HCT116 (cell line): ENCODE measurements at regions not wholly inside any gene's neighbourhood (a gene's known extent, or its start where the extent isn't known, plus 50 kb on each side); places are given as distances from the start of the nearest gene placed in this dataset.

Source experiments
- ATAC-seq: fragments of 200-7000 bp; cut with Tn5 transposase; 2 replicates; pipeline ENCODE4 v1.9.1; 2020; ENCODE audit warnings: mild to moderate bottlenecking, moderate library complexity
- BruUV-seq: library from RNA; stranded (reverse); fragments of 400-500 nt; replicated peaks from 2 replicates; lab custom pipeline; 2021; lab: Mats Ljungman, UMichigan
- CTCF ChIA-PET: fragments of 300-600 bp; sonication (Branson Sonifier 250); formaldehyde crosslinking; loops from one replicate; lab custom pipeline; 2021; ENCODE audit warnings: antibody characterized with exemption; lab: Charles Lee
- POLR2A ChIA-PET: fragments of 300-600, 350-600 bp; sonication (Branson Sonifier 250); formaldehyde crosslinking; loops from one replicate; lab custom pipeline; 2021; ENCODE audit warnings: antibody characterized with exemption; lab: Charles Lee
- RAD21 ChIA-PET, 2 experiments: fragments of 300-600 bp; sonication (Branson Sonifier 250); formaldehyde crosslinking; loops; one replicate each; lab custom pipeline; 2023; ENCODE audit warnings: low total read pairs in 2 of 2; ENCODE audit not compliant: uncharacterized antibody in 2 of 2, unreplicated experiment in 2 of 2, low non-redundant PET in 1 of 2; lab: Charles Lee
- DNase-seq: peaks from one replicate; pipeline ENCODE4 v3.0.0-alpha.2; 2010; ENCODE audit warnings: low read depth, low spot score
- H2AFZ ChIP-seq: fragments of 200-600 bp; shearing (Covaris generic), sonication (generic); 2 replicates; pipeline ENCODE4 v1.6.1; 2017; ENCODE audit warnings: low read depth, mixed run types, mixed read lengths, antibody characterized with exemption, low read length; ENCODE audit not compliant: poor library complexity, severe bottlenecking
- H3K27ac ChIP-seq: 2 replicates; pipeline ENCODE4 v1.5.1; 2012; ENCODE audit warnings: low read depth, low read length
- H3K27me3 ChIP-seq: fragments of 200-600 bp; sonication (generic); 2 replicates; pipeline ENCODE4 v1.6.1; 2016; ENCODE audit warnings: mixed run types, low read length, mixed read lengths; ENCODE audit not compliant: insufficient read depth
- H3K36me3 ChIP-seq, 2 experiments: fragments of 200-500 bp in 1 of 2; fragments of 200-600 bp in 1 of 2; sonication (Bioruptor generic) in 1 of 2; sonication (generic) in 1 of 2; 2 replicates each; pipeline versions ENCODE4 v1.5.1 to v1.6.1; 2014 to 2016; ENCODE audit warnings: low read length in 2 of 2, inconsistent platforms in 1 of 2, mixed read lengths in 1 of 2, mixed run types in 1 of 2; ENCODE audit not compliant: insufficient read depth in 2 of 2, control insufficient read depth in 1 of 2
- H3K4me1 ChIP-seq, 2 experiments: fragments of 200-600 bp in 1 of 2; sonication (generic) in 1 of 2; 2 replicates each; pipeline versions ENCODE4 v1.5.1 to v1.6.1; 2012 to 2017; ENCODE audit warnings: low read length in 2 of 2, inconsistent platforms in 1 of 2, mild to moderate bottlenecking in 1 of 2, mixed read lengths in 1 of 2, mixed run types in 1 of 2, moderate library complexity in 1 of 2; ENCODE audit not compliant: insufficient read depth in 2 of 2, control insufficient read depth in 1 of 2
- H3K4me2 ChIP-seq: fragments of 200-600 bp; sonication (generic); 2 replicates; pipeline ENCODE4 v1.6.1; 2017; ENCODE audit warnings: mixed run types, low read length, mixed read lengths
- H3K4me3 ChIP-seq, 2 experiments: fragments of 200-600 bp in 1 of 2; sonication (generic) in 1 of 2; replicated peaks in 1 of 2; 2 replicates each; pipeline ENCODE4 v1.5.1; 2011 to 2016; ENCODE audit warnings: low read length in 2 of 2, control low read depth in 1 of 2, low read depth in 1 of 2, mild to moderate bottlenecking in 1 of 2, mixed read lengths in 1 of 2, mixed run types in 1 of 2
- H3K79me2 ChIP-seq: fragments of 200-600 bp; sonication (generic); 2 replicates; pipeline ENCODE4 v1.6.1; 2017; ENCODE audit warnings: mild to moderate bottlenecking, mixed run types, low read length, moderate library complexity, mixed read lengths; ENCODE audit not compliant: insufficient read depth
- H3K9ac ChIP-seq: fragments of 200-600 bp; sonication (generic); 2 replicates; pipeline ENCODE4 v1.6.1; 2016; ENCODE audit warnings: low read length, mixed read lengths
- H3K9me2 ChIP-seq: fragments of 200-600 bp; sonication (generic), shearing (Covaris generic); 2 replicates; pipeline ENCODE4 v1.6.1; 2017; ENCODE audit warnings: mixed run types, mild to moderate bottlenecking, moderate library complexity; ENCODE audit not compliant: insufficient read depth
- H3K9me3 ChIP-seq, 2 experiments: fragments of 200-500 bp in 1 of 2; fragments of 200-600 bp in 1 of 2; sonication (Bioruptor generic) in 1 of 2; sonication (generic) in 1 of 2; 2 replicates each; pipeline ENCODE4 v1.6.1; 2014 to 2017; ENCODE audit warnings: low read length in 2 of 2, mixed read lengths in 2 of 2, inconsistent platforms in 1 of 2, low read depth in 1 of 2, mild to moderate bottlenecking in 1 of 2, mixed run types in 1 of 2, moderate library complexity in 1 of 2; ENCODE audit not compliant: control insufficient read depth in 1 of 2, insufficient read depth in 1 of 2
- H4K20me1 ChIP-seq: fragments of 200-600 bp; sonication (generic), shearing (Covaris generic); 2 replicates; pipeline ENCODE4 v1.6.1; 2017; ENCODE audit warnings: mixed run types, mild to moderate bottlenecking, moderate library complexity; ENCODE audit not compliant: insufficient read depth
- ATF3 ChIP-seq: IDR thresholded peaks from 2 replicates; pipeline ENCODE4 v1.6.1; 2012
- RAD21 ChIP-seq: IDR thresholded peaks from 2 replicates; pipeline ENCODE4 v1.6.1; 2012; ENCODE audit warnings: low read depth, mild to moderate bottlenecking
- REST ChIP-seq: IDR thresholded peaks from 2 replicates; pipeline ENCODE4 v1.6.1; 2012; ENCODE audit warnings: low read depth
- SIN3A ChIP-seq: IDR thresholded peaks from 2 replicates; pipeline ENCODE4 v1.6.1; 2012; ENCODE audit warnings: low read depth
- TCF7L2 ChIP-seq: IDR thresholded peaks from 2 replicates; pipeline ENCODE4 v1.7.0; 2011; ENCODE audit warnings: borderline replicate concordance, inconsistent platforms; ENCODE audit not compliant: insufficient read depth, insufficient read length; ENCODE audit errors: extremely low read depth
- ZFX ChIP-seq: fragments of 450-650 bp; IDR thresholded peaks from 2 replicates; pipeline ENCODE4 v1.6.1; 2017
- intact Hi-C: fragments of 100-400 bp; cut with micrococcal nuclease; formaldehyde crosslinking; loops from 2 replicates; pipeline ENCODE4 v1.10.0; 2022

- intact Hi-C loops = no loop called here
- CTCF ChIA-PET = no interaction called here
- no peak for ATAC-seq
Observed at GRCh38 chr18:34153711-34154110, 71.0 kb downstream of the NOL4 start.

More at GRCh38 chr18:34153711-34154110, 71.0 kb downstream of the NOL4 start:
- no peak for DNase-seq
- Histone ChIP-seq H3K27ac (no peak overlapping the region), H4K20me1 (no peaks in the 10 kb centered on the region), H3K4me3 (no peak overlapping the region), H3K9me2 (no peaks in the 10 kb centered on the region), H3K9ac (no peak overlapping the region), H3K4me1 (no peaks in the 10 kb centered on the region), H3K27me3 (no peaks in the 10 kb centered on the region)
- POLR2A ChIA-PET = no interaction called here
- no TSS peak for BruUV-seq
- RAD21 ChIA-PET = no interaction called here
- TF ChIP-seq SIN3A (no peak), TCF7L2 (no peak), ATF3 (no peak), REST (no peak), RAD21 (no peak), ZFX (no peak)
- TF ChIP-seq, all 23 proteins: peak for 0
- Histone ChIP-seq H3K4me2 (no peak overlapping the region), H3K9me3 (peaks cover 8 to 17% of the 10 kb centered on the region in 2 experiments; a peak in 2 of 4 replicates), H3K36me3 (no peaks in the 10 kb centered on the region), H3K79me2 (no peaks in the 10 kb centered on the region), H2AFZ (no peak overlapping the region)
